Fibroblast of lung (primary cell): ENCODE measurements at regions not wholly inside any gene's neighbourhood (a gene's known extent, or its start where the extent isn't known, plus 50 kb on each side); places are given as distances from the start of the nearest gene placed in this dataset.

ENCODE experiments used
- DNase-seq, 2 donors: peaks; one replicate each; pipeline versions ENCODE4 v3.0.0 to v3.0.0-alpha.2; 2010; ENCODE audit warnings: low read depth in 2 of 2
- H2AFZ ChIP-seq: 2 replicates; pipeline ENCODE4 v1.5.1; 2012; ENCODE audit warnings: low read length, control low read depth, inconsistent platforms
- H3K27ac ChIP-seq: 2 replicates; pipeline ENCODE4 v1.5.1; 2011; ENCODE audit warnings: low read length, control low read depth; ENCODE audit not compliant: insufficient read depth
- H3K27me3 ChIP-seq: 2 replicates; pipeline ENCODE4 v1.5.1; 2011; ENCODE audit warnings: mild to moderate bottlenecking, low read length; ENCODE audit not compliant: control insufficient read depth, insufficient read depth
- H3K36me3 ChIP-seq: 2 replicates; pipeline ENCODE4 v1.5.1; 2011; ENCODE audit warnings: low read length; ENCODE audit not compliant: control insufficient read depth, insufficient read depth
- H3K4me1 ChIP-seq: 2 replicates; pipeline ENCODE4 v1.5.1; 2011; ENCODE audit warnings: low read length; ENCODE audit not compliant: control insufficient read depth, insufficient read depth; ENCODE audit errors: extremely low read depth
- H3K4me2 ChIP-seq: 2 replicates; pipeline ENCODE4 v1.5.1; 2011; ENCODE audit warnings: low read length, control low read depth; ENCODE audit not compliant: insufficient read depth; ENCODE audit errors: extremely low read depth
- H3K4me3 ChIP-seq, 4 experiments: fragments of 200-600 bp in 1 of 4; sonication (generic) in 1 of 4; replicated peaks in 1 of 4; 2 replicates each; pipeline ENCODE4 v1.5.1; 2011 to 2016; ENCODE audit warnings: low read length in 4 of 4, low read depth in 3 of 4, mild to moderate bottlenecking in 3 of 4, control low read depth in 2 of 4, inconsistent platforms in 1 of 4, mixed read lengths in 1 of 4; ENCODE audit not compliant: insufficient read depth in 1 of 4; ENCODE audit errors: control extremely low read depth in 1 of 4
- H3K79me2 ChIP-seq: 2 replicates; pipeline ENCODE4 v1.5.1; 2012; ENCODE audit warnings: mild to moderate bottlenecking, low read length, inconsistent platforms; ENCODE audit not compliant: control insufficient read depth, insufficient read depth
- H3K9ac ChIP-seq: 2 replicates; pipeline ENCODE4 v1.5.1; 2011; ENCODE audit warnings: mild to moderate bottlenecking, low read length, control low read depth; ENCODE audit not compliant: insufficient read depth
- H3K9me3 ChIP-seq: 2 replicates; pipeline ENCODE4 v1.5.1; 2012; ENCODE audit warnings: low read depth, low read length; ENCODE audit not compliant: control insufficient read depth, insufficient read depth
- H4K20me1 ChIP-seq: 2 replicates; pipeline ENCODE4 v1.5.1; 2011; ENCODE audit warnings: low read length; ENCODE audit not compliant: control insufficient read depth, insufficient read depth; ENCODE audit errors: extremely low read depth
- CTCF ChIP-seq, 2 donors: IDR thresholded peaks in 1 of 2; conservative IDR thresholded peaks in 1 of 2; 1 replicate in 1 of 2; 2 replicates in 1 of 2; pipeline ENCODE4 v1.5.1; 2011 to 2012; ENCODE audit warnings: low read length in 2 of 2, control low read depth in 1 of 2, inconsistent platforms in 1 of 2, low read depth in 1 of 2, mild to moderate bottlenecking in 1 of 2
- EZH2 ChIP-seq: IDR thresholded peaks from 2 replicates; pipeline ENCODE4 v1.5.1; 2012; ENCODE audit warnings: low read length, control low read depth, mild to moderate bottlenecking; ENCODE audit errors: missing control alignments

DNA sequence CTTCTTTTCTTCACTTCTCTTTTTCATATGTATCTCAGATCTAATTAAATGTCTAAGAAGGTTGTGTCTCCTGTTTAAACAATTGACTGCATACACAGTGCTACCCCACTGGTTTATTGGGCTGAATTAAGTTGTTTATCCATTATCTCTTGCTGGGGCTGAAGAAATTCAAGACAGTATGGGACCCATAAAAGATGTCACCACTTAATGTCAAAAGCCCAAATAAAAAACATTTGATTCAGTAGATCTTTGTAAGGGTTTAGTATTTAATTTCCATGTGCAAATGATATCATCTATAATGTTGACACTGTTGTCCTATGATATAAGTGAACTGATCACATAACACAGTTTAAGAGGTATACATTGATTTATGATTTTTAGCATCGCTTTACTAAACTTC lies 1431.9 kb upstream of the PCDH20 start:
- no peak for DNase-seq
- Histone ChIP-seq H3K4me1 (no peaks in the 10 kb centered on the region), H3K4me2 (no peak overlapping the region), H3K9ac (no peak overlapping the region), H3K4me3 (no peak overlapping the region), H3K79me2 (no peaks in the 10 kb centered on the region), H3K9me3 (no peaks in the 10 kb centered on the region), H3K27ac (no peak overlapping the region), H3K36me3 (no peaks in the 10 kb centered on the region), H3K27me3 (no peaks in the 10 kb centered on the region), H4K20me1 (no peaks in the 10 kb centered on the region), H2AFZ (no peak overlapping the region)
- TF ChIP-seq EZH2 = no peak
- no peak for TF ChIP-seq CTCF (conservative IDR thresholded peaks at IDR 0.05 in 1 of 2, IDR thresholded peaks at IDR 0.05 in 1 of 2; ENCODE audit: low read depth in 1 of 2, low read length in 2 of 2)

DNA sequence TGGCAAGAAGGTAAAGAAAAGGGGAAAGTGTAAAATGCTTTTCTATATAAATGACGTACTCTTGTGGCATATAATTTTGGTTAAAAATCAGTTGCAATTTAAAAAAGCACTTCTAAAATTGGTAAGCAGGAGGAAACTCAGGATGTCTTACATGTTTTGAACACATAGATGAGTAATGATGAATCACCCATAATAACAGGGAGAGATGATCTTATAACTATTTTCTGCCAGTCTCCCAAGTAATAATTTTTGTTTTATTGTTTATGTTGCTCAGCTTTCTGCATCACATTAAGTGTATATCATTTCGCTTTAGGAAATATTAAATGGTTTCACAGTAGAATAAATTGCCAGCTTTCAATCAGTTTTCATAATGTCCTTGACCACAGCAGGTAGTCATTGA lies 1430.7 kb upstream of the PCDH20 start:
- Histone ChIP-seq H3K36me3 (no peaks in the 10 kb centered on the region), H3K4me3 (no peak overlapping the region), H3K27ac (no peak overlapping the region), H3K4me1 (no peaks in the 10 kb centered on the region), H2AFZ (no peak overlapping the region), H3K79me2 (no peaks in the 10 kb centered on the region), H3K4me2 (no peak overlapping the region), H3K27me3 (no peaks in the 10 kb centered on the region), H4K20me1 (no peaks in the 10 kb centered on the region), H3K9ac (no peak overlapping the region), H3K9me3 (no peaks in the 10 kb centered on the region)
- TF ChIP-seq CTCF (conservative IDR thresholded peaks at IDR 0.05 in 1 of 2, IDR thresholded peaks at IDR 0.05 in 1 of 2; ENCODE audit: low read depth in 1 of 2, low read length in 2 of 2) (no peak), EZH2 (no peak)
- peak; percentile 6 to 23 for DNase-seq

DNA sequence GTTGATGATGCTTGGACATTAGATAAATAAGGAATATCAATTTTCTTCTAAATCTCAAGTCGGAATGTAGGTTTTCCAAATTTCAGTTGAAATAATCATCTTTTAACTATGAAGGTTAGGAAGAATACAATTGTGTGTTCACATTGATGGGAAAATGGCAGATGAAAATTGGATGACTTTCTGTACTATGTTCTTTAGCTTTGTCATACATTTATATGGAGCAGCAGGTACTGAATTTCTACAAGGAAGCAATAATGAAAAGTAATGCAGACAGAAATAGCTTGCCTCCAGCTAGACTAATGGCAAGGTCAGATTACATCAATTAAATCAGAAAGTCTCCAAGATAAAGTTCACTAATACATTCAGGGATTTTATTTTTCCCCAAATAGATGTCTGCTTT lies 1423.7 kb upstream of the PCDH20 start:
- TF ChIP-seq CTCF (conservative IDR thresholded peaks at IDR 0.05 in 1 of 2, IDR thresholded peaks at IDR 0.05 in 1 of 2; ENCODE audit: low read depth in 1 of 2, low read length in 2 of 2) = no peak
- no peak for TF ChIP-seq EZH2
- Histone ChIP-seq H3K27me3 (no peaks in the 10 kb centered on the region), H3K4me1 (no peaks in the 10 kb centered on the region), H3K27ac (no peak overlapping the region), H3K9me3 (no peaks in the 10 kb centered on the region), H3K9ac (no peak overlapping the region), H4K20me1 (no peaks in the 10 kb centered on the region), H3K4me3 (no peak overlapping the region), H3K79me2 (no peaks in the 10 kb centered on the region), H2AFZ (no peak overlapping the region), H3K4me2 (no peak overlapping the region), H3K36me3 (no peaks in the 10 kb centered on the region)
- DNase-seq = no peak
